ENCODE measurements at regions not wholly inside any gene's neighbourhood (a gene's known extent, or its start where the extent isn't known, plus 50 kb on each side); places are given as distances from the start of the nearest gene placed in this dataset.

- no peak for DNase-seq
Observed at GRCh38 chr20:4509825-4510522, 176.3 kb upstream of the PRNP start.

GRCh38 chr20:4508773-4509172, 177.5 kb upstream of the PRNP start:
- no peak for DNase-seq

GRCh38 chr20:4507288-4507719, 179.0 kb upstream of the PRNP start:
- DNase-seq: no peak

GRCh38 chr20:4504814-4505213, 181.4 kb upstream of the PRNP start:
- DNase-seq: no peak

- no peak for DNase-seq
Observed at GRCh38 chr20:4502756-4503155, 183.5 kb upstream of the PRNP start.

GRCh38 chr20:4493386-4493785, 192.9 kb upstream of the PRNP start:
- DNase-seq: no peak

GRCh38 chr20:4491643-4492042, 194.6 kb upstream of the PRNP start:
- DNase-seq: no peak

- DNase-seq: no peak
Observed at GRCh38 chr20:4490606-4491280, 195.5 kb upstream of the PRNP start.

GRCh38 chr20:4490045-4490444, 196.2 kb upstream of the PRNP start:
- DNase-seq: no peak

GRCh38 chr20:4488407-4489339, 197.6 kb upstream of the PRNP start:
- no peak for DNase-seq

GRCh38 chr20:4484379-4484997, 201.8 kb upstream of the PRNP start:
- no peak for DNase-seq

- DNase-seq: no peak
Observed at GRCh38 chr20:4483961-4484360, 202.3 kb upstream of the PRNP start.

- DNase-seq: no peak
Observed at GRCh38 chr20:4483486-4483885, 202.8 kb upstream of the PRNP start.

GRCh38 chr20:4480104-4480503, 206.2 kb upstream of the PRNP start:
- no peak for DNase-seq

- DNase-seq: no peak
Observed at GRCh38 chr20:4476903-4477500, 209.3 kb upstream of the PRNP start.

- no peak for DNase-seq
Observed at GRCh38 chr20:4472906-4473305, 213.3 kb upstream of the PRNP start.

GRCh38 chr20:4471221-4471620, 215.0 kb upstream of the PRNP start:
- DNase-seq: no peak

- no peak for DNase-seq
Observed at GRCh38 chr20:4470375-4470774, 215.9 kb upstream of the PRNP start.

GRCh38 chr20:4469910-4470309, 216.3 kb upstream of the PRNP start:
- DNase-seq: no peak

GRCh38 chr20:4468114-4468513, 218.1 kb upstream of the PRNP start:
- no peak for DNase-seq

GRCh38 chr20:4465855-4466545, 216.9 kb upstream of the ADRA1D start:
- DNase-seq: no peak

GRCh38 chr20:4465212-4465611, 216.1 kb upstream of the ADRA1D start:
- DNase-seq: no peak

All from OCI-M1 (cell line).